ENCODE measurements at regions not wholly inside any gene's neighbourhood (a gene's known extent, or its start where the extent isn't known, plus 50 kb on each side); places are given as distances from the start of the nearest gene placed in this dataset.

DNA sequence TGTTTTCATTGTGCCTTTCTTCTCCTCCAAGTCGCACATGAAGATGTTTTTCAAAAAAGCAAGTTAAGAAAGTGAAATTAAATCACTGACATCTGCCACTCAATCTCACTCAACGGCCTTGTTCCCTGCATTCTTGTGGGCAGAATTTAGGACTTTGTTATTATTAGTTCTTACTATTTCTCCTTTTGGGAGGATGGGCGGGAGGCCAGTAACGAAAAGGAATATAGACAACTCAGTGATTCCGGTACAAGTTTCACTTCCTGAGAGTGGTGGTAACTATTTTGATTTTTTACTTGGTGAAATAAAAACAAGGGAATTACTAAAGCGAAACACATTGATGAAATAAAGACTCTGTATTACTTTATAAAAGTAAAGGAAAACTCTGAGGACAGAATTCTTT is 231.9 kb upstream of the HABP2 start:
- TF ChIP-seq CTCF (IDR thresholded peaks at IDR 0.05; ENCODE audit: low read length) (no peak), EZH2 (IDR thresholded peaks at IDR 0.05; ENCODE audit: borderline replicate concordance, low read length) (no peak)
- Histone ChIP-seq H3K36me3 (ENCODE audit: insufficient read depth, low read length) (no peaks in the 10 kb centered on the region), H3F3A (ENCODE audit: insufficient read depth, low read length) (no peaks in the 10 kb centered on the region), H4K20me1 (ENCODE audit: insufficient read depth, low read length) (no peaks in the 10 kb centered on the region), H3K4me2 (ENCODE audit: low read length) (no peak overlapping the region), H3K79me2 (ENCODE audit: insufficient read depth, low read length) (no peaks in the 10 kb centered on the region), H2AFZ (ENCODE audit: low read length) (no peak overlapping the region), H3K4me3 (ENCODE audit: low read depth, low read length, poor library complexity, severe bottlenecking) (no peak overlapping the region), H3K9me3 (ENCODE audit: low read length) (no peaks in the 10 kb centered on the region), H3K9me2 (ENCODE audit: low read depth, low read length) (no peaks in the 10 kb centered on the region), H3K27me3 (ENCODE audit: insufficient read depth, low read length) (no peaks in the 10 kb centered on the region), H3K27ac (ENCODE audit: low read depth, low read length, poor library complexity, severe bottlenecking) (no peak overlapping the region), H3K9ac (ENCODE audit: low read length) (no peak overlapping the region), H3K4me1 (ENCODE audit: insufficient read depth, low read length, severe bottlenecking) (no peaks in the 10 kb centered on the region)

DNA sequence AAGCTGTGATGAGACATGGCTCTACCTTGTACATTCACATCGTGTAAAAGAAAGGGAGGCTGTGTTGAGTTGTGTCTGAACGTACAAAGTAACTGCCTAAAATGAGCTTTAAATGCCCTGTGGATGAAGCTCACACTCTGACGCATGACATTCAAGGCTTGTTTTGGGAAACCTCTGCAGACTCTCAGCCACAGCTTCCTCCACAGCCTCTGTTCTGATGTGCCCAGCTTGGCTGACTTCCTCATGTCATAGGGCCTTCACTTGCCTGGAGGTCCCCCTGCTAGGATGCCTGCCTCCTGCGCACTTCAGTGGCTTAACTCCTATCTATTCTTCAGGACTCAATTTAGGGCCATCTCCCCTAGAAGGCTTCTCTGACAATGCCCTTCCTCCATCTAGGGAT is 230.0 kb upstream of the HABP2 start:
- no peak overlapping the region for H3K9ac ChIP-seq (ENCODE audit: low read length)
- no peaks in the 10 kb centered on the region for H3K79me2 ChIP-seq (ENCODE audit: insufficient read depth, low read length)
- H3K27me3 ChIP-seq (ENCODE audit: insufficient read depth, low read length): no peaks in the 10 kb centered on the region
- no peaks in the 10 kb centered on the region for H3K9me2 ChIP-seq (ENCODE audit: low read depth, low read length)
- H4K20me1 ChIP-seq (ENCODE audit: insufficient read depth, low read length): no peaks in the 10 kb centered on the region
- H3F3A ChIP-seq (ENCODE audit: insufficient read depth, low read length): no peaks in the 10 kb centered on the region
- H3K4me1 ChIP-seq (ENCODE audit: insufficient read depth, low read length, severe bottlenecking): no peaks in the 10 kb centered on the region
- no peak overlapping the region for H2AFZ ChIP-seq (ENCODE audit: low read length)
- no peak overlapping the region for H3K4me3 ChIP-seq (ENCODE audit: low read depth, low read length, poor library complexity, severe bottlenecking)
- no peaks in the 10 kb centered on the region for H3K36me3 ChIP-seq (ENCODE audit: insufficient read depth, low read length)
- H3K27ac ChIP-seq (ENCODE audit: low read depth, low read length, poor library complexity, severe bottlenecking): no peak overlapping the region
- TF ChIP-seq EZH2 (IDR thresholded peaks at IDR 0.05; ENCODE audit: borderline replicate concordance, low read length) (no peak), CTCF (IDR thresholded peaks at IDR 0.05; ENCODE audit: low read length) (no peak)
- no peak overlapping the region for H3K4me2 ChIP-seq (ENCODE audit: low read length)
- H3K9me3 ChIP-seq (ENCODE audit: low read length): no peaks in the 10 kb centered on the region

DNA sequence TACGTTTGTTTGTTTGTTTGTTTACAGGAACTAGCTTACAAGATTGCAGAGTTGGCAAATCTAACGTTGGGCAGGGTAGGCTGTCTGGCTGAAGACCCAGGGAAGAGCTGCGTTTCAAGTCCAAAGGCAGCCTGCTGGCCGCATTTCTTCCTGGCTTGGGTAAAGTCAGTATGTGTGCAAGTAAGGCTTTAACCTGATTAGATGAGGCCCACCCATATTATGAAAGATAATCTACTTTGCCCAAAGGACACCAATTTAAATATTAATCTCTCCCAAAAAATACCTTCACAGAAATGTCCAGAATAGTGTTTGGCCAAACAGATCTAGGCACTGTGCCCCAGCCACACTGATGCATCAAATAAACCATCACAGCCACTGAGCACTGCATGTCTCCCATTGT is 228.9 kb upstream of the HABP2 start:
- Histone ChIP-seq H3K27ac (ENCODE audit: low read depth, low read length, poor library complexity, severe bottlenecking) (no peak overlapping the region), H3K79me2 (ENCODE audit: insufficient read depth, low read length) (no peaks in the 10 kb centered on the region), H3K9ac (ENCODE audit: low read length) (no peak overlapping the region), H3K36me3 (ENCODE audit: insufficient read depth, low read length) (no peaks in the 10 kb centered on the region), H2AFZ (ENCODE audit: low read length) (no peak overlapping the region), H3K9me3 (ENCODE audit: low read length) (no peaks in the 10 kb centered on the region), H3K27me3 (ENCODE audit: insufficient read depth, low read length) (no peaks in the 10 kb centered on the region), H3K9me2 (ENCODE audit: low read depth, low read length) (no peaks in the 10 kb centered on the region), H3K4me3 (ENCODE audit: low read depth, low read length, poor library complexity, severe bottlenecking) (no peak overlapping the region), H3K4me2 (ENCODE audit: low read length) (no peak overlapping the region), H3K4me1 (ENCODE audit: insufficient read depth, low read length, severe bottlenecking) (no peaks in the 10 kb centered on the region), H4K20me1 (ENCODE audit: insufficient read depth, low read length) (no peaks in the 10 kb centered on the region), H3F3A (ENCODE audit: insufficient read depth, low read length) (no peaks in the 10 kb centered on the region)
- no peak for TF ChIP-seq CTCF (IDR thresholded peaks at IDR 0.05; ENCODE audit: low read length)
- no peak for TF ChIP-seq EZH2 (IDR thresholded peaks at IDR 0.05; ENCODE audit: borderline replicate concordance, low read length)

Measured in OCI-LY1 (cell line).